NCI-H2196 treated with DMSO at 0.1 percent for 48 hours (cell line): ENCODE measurements at regions not wholly inside any gene's neighbourhood (a gene's known extent, or its start where the extent isn't known, plus 50 kb on each side); places are given as distances from the start of the nearest gene placed in this dataset.
"Not testable (repeated sequence)": the region's sequence is repeated elsewhere in the genome, so short reads cannot be mapped to it uniquely, and the experiment has no call there.

Experiments used
- DNase-seq: peaks from one replicate; lab custom pipeline; 2025; ENCODE audit not compliant: unreplicated experiment; lab: John Stamatoyannopoulos, UW

GRCh38 chr5:91244380-91245073, 138.6 kb downstream of the ARRDC3 start:
- no peak for DNase-seq

GRCh38 chr5:91243852-91244251, 139.3 kb downstream of the ARRDC3 start:
- no peak for DNase-seq

- no peak for DNase-seq
Measured at GRCh38 chr5:91243286-91243685, 139.8 kb downstream of the ARRDC3 start.

- DNase-seq = not testable (repeated sequence)
Measured at GRCh38 chr5:91241460-91241859, 141.7 kb downstream of the ARRDC3 start.

- no peak for DNase-seq
Measured at GRCh38 chr5:91240175-91240574, 142.9 kb downstream of the ARRDC3 start.

- no peak for DNase-seq
Measured at GRCh38 chr5:91235271-91235694, 147.8 kb downstream of the ARRDC3 start.

- DNase-seq = no peak
Measured at GRCh38 chr5:91232523-91232922, 150.6 kb downstream of the ARRDC3 start.

- DNase-seq = no peak
Measured at GRCh38 chr5:91229031-91229727, 153.9 kb downstream of the ARRDC3 start.

GRCh38 chr5:91228188-91228587, 154.9 kb downstream of the ARRDC3 start:
- no peak for DNase-seq

GRCh38 chr5:91225848-91226686, 157.1 kb downstream of the ARRDC3 start:
- no peak for DNase-seq

- no peak for DNase-seq
Measured at GRCh38 chr5:91224969-91225368, 158.1 kb downstream of the ARRDC3 start.

GRCh38 chr5:91224456-91224855, 158.7 kb downstream of the ARRDC3 start:
- no peak for DNase-seq

- DNase-seq = no peak
Measured at GRCh38 chr5:91223886-91224285, 159.2 kb downstream of the ARRDC3 start.

- no peak for DNase-seq
Measured at GRCh38 chr5:91222482-91222881, 160.6 kb downstream of the ARRDC3 start.

GRCh38 chr5:91221917-91222316, 161.2 kb downstream of the ARRDC3 start:
- DNase-seq = no peak

- no peak for DNase-seq
Measured at GRCh38 chr5:91219803-91220371, 163.2 kb downstream of the ARRDC3 start.

GRCh38 chr5:91219091-91219802, 163.9 kb downstream of the ARRDC3 start:
- no peak for DNase-seq

- no peak for DNase-seq
Measured at GRCh38 chr5:91217859-91218258, 165.3 kb downstream of the ARRDC3 start.

GRCh38 chr5:91214571-91214970, 168.5 kb downstream of the ARRDC3 start:
- DNase-seq = no peak
